Activated T-helper 1 cell treated with anti-CD3 and anti-CD28 coated beads, Interleukin-12 subunit alpha, Interleukin-12 subunit beta, Interleukin-2, Interleukin-4 antibody, amounts not matched to agents 30 ng/mL and 10 ng/mL and 1 ng/mL, durations not matched to agents 14 hours and 24 hours and 36 hours (primary cell): ENCODE measurements at regions not wholly inside any gene's neighbourhood (a gene's known extent, or its start where the extent isn't known, plus 50 kb on each side); places are given as distances from the start of the nearest gene placed in this dataset.

Source experiments
- DNase-seq: peaks from one replicate; pipeline ENCODE4 v3.0.0; 2021; ENCODE audit warnings: low spot score
- H3K27ac Mint-ChIP-seq: one replicate; pipeline ENCODE4 v1.8.0; 2021; ENCODE audit warnings: mild to moderate bottlenecking, mixed read lengths
- H3K27me3 Mint-ChIP-seq: one replicate; pipeline ENCODE4 v1.8.0; 2022; ENCODE audit warnings: mild to moderate bottlenecking, moderate library complexity, mixed read lengths; ENCODE audit not compliant: insufficient read depth
- H3K36me3 Mint-ChIP-seq: one replicate; pipeline ENCODE4 v1.8.0; 2021; ENCODE audit warnings: low read depth, mixed read lengths
- H3K4me1 Mint-ChIP-seq: one replicate; pipeline ENCODE4 v1.8.0; 2021; ENCODE audit warnings: low read depth, mixed read lengths
- H3K4me3 Mint-ChIP-seq: one replicate; pipeline ENCODE4 v1.8.0; 2021; ENCODE audit warnings: mild to moderate bottlenecking, moderate library complexity, mixed read lengths
- H3K9me3 Mint-ChIP-seq: one replicate; pipeline ENCODE4 v1.8.0; 2021; ENCODE audit warnings: mixed read lengths
- intact Hi-C: fragments of 100-400 bp; cut with micrococcal nuclease; formaldehyde crosslinking; loops from one replicate; pipeline ENCODE4 v1.15.1; 2024

DNA sequence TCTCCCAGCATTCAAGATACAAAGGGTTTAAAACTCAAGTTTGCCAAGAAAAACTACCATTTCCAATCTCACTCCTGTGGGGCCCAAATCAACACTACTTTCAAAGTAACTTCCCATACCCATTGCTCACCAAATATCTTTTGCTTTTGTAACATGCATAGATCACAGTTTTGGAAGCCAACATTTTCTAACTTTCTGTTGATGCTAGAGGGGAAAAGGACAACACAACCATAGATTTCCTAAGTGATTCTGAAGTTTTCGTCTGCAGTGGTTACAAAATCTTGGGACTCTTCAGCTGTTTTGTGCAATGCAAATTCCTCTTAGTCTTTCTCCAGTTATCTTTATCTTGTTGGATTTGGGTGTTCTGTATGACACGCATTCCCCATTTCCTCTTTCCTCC lies 94.1 kb upstream of the PAPPA start:
- no peak overlapping the region for H3K4me3 Mint-ChIP-seq
- intact Hi-C loops, result no loop called here

DNA sequence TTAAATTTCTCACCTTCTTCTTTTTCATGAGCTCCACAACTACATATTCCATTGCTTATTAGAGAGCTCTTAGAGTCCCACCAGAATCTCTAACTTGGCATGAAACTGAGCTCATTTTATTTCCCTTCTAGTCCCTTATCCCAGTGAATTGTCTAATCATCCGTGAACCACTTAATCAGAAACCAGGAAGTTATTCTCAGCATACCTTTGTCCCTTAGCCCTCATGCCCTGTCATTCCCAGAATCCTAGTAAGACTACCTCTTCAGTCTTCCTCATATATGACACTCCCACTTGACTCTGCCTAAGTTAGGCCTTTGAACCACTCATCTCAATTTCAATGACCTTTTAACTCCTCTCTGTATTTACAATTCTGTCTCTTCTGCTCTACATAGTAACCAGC lies 93.0 kb upstream of the PAPPA start:
- no peak for DNase-seq
- no peaks in the 10 kb centered on the region for H3K4me1 Mint-ChIP-seq
- H3K9me3 Mint-ChIP-seq, result no peaks in the 10 kb centered on the region
- H3K36me3 Mint-ChIP-seq, result no peaks in the 10 kb centered on the region
- no peaks in the 10 kb centered on the region for H3K27me3 Mint-ChIP-seq
- no peak overlapping the region for H3K4me3 Mint-ChIP-seq
- H3K27ac Mint-ChIP-seq, result no peak overlapping the region
- intact Hi-C loops, result no loop called here

More for the DNA sequence above, 94.1 kb upstream of the PAPPA start:
- no peaks in the 10 kb centered on the region for H3K36me3 Mint-ChIP-seq
- no peak for DNase-seq
- H3K4me1 Mint-ChIP-seq, result no peaks in the 10 kb centered on the region
- no peaks in the 10 kb centered on the region for H3K9me3 Mint-ChIP-seq
- H3K27ac Mint-ChIP-seq, result no peak overlapping the region
- H3K27me3 Mint-ChIP-seq, result no peaks in the 10 kb centered on the region

DNA sequence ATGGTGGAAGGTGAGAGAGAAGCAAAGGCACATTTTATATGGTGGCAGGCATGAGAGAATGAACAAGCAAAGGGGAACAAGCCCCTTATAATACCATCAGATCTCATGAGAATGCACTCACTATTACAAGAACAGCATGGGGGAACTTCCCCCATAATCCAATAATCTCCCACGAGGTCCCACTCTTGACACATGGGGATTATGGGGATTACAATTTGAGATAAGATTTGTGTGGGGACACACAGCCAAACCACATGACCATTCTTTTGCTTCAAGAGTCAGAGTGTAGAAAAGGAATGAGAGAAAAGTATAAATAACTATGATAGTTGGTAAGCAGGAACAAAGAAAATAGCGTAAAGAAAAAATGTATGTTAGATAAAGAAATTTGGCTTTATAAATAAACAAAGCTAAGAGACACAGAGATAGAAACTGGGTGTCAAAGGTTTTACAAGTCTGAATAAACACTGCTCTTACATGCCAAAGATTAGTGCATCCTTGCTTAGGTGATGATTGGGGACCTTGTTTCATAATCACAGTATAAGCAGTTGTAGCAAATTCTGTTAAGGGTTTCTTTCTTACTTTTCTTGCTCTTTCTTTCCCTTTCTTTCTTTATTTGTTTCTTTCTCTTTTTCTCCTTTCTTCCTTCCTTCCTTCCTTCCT lies 91.9 kb upstream of the PAPPA start:
- Mint-ChIP-seq H3K9me3 (no peaks in the 10 kb centered on the region), H3K27me3 (no peaks in the 10 kb centered on the region), H3K4me3 (no peak overlapping the region), H3K4me1 (no peaks in the 10 kb centered on the region), H3K36me3 (no peaks in the 10 kb centered on the region), H3K27ac (no peak overlapping the region)
- intact Hi-C loops, result no loop called here
- DNase-seq, result no peak

DNA sequence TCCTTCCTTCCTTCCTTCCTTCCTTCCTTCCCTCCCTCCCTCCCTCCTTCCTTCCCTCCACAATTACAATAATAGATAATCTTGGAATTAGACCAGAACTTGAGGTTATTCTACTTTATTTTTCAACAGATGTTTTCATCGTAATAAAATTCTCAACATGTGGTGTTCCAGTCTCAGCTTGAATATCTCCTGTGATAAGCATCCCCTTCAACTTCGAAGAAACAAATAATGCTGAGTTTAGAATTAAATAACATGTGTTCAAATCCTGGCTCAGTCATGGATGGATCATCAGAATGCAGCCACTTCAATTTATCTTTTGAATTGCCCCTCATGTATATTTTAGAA lies 91.4 kb upstream of the PAPPA start:
- Mint-ChIP-seq H3K36me3 (no peaks in the 10 kb centered on the region), H3K9me3 (no peaks in the 10 kb centered on the region), H3K27ac (no peak overlapping the region), H3K4me1 (no peaks in the 10 kb centered on the region), H3K4me3 (no peak overlapping the region), H3K27me3 (no peaks in the 10 kb centered on the region)
- intact Hi-C loops, result no loop called here
- DNase-seq, result no peak

DNA sequence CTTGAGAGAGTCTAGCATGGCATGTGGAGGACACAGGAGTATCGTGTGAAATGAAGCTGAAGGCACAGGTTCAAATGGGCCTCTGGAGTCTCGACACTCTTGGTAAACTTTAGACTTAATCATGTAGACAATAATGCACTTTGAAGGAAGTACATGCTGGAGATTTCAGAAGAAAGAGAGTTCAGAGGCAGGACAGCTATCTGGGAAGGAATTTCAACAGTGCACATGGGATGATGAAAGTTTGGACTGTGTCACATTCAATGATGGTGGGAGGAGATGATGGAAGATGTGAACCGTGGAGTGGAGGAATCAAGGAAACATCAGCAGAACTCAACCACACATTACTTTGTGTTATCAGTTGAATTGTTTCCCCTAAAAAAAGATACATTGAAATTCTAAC lies 88.6 kb upstream of the PAPPA start:
- Mint-ChIP-seq H3K4me3 (no peak overlapping the region), H3K27me3 (no peaks in the 10 kb centered on the region), H3K9me3 (no peaks in the 10 kb centered on the region), H3K4me1 (no peaks in the 10 kb centered on the region), H3K27ac (no peak overlapping the region), H3K36me3 (no peaks in the 10 kb centered on the region)
- DNase-seq, result no peak
- intact Hi-C loops, result no loop called here

GRCh38 chr9:116066221-116066620 lies 87.4 kb upstream of the PAPPA start:
- H3K27me3 Mint-ChIP-seq, result no peaks in the 10 kb centered on the region
- H3K36me3 Mint-ChIP-seq, result no peaks in the 10 kb centered on the region
- no peaks in the 10 kb centered on the region for H3K9me3 Mint-ChIP-seq
- intact Hi-C loops, result no loop called here
- no peak for DNase-seq
- no peak overlapping the region for H3K27ac Mint-ChIP-seq
- no peak overlapping the region for H3K4me3 Mint-ChIP-seq
- H3K4me1 Mint-ChIP-seq, result no peaks in the 10 kb centered on the region

DNA sequence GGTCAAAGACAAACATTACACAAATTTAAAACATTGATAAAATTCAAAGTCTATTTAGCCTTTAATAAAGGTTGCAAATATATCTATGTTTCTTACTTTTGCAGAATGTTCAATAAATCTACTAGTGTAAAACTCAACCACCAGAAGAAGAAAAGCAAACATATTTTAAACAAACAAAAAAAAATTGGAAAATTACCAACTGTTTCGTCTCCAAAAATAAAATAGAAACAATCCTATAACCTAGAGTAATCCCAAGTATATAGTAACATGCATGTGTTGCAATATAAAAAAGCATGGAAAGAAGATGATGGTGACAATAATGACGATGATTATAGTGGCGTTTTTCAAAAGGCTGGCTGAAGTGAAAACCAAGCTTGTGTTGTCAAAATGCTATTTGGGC lies 86.0 kb upstream of the PAPPA start:
- Mint-ChIP-seq H3K36me3 (no peaks in the 10 kb centered on the region), H3K27me3 (no peaks in the 10 kb centered on the region), H3K4me1 (no peaks in the 10 kb centered on the region), H3K9me3 (no peaks in the 10 kb centered on the region), H3K27ac (no peak overlapping the region), H3K4me3 (no peak overlapping the region)
- intact Hi-C loops, result no loop called here
- no peak for DNase-seq

GRCh38 chr9:116070256-116070914 lies 83.2 kb upstream of the PAPPA start:
- Mint-ChIP-seq H3K36me3 (no peaks in the 10 kb centered on the region), H3K27me3 (no peaks in the 10 kb centered on the region), H3K4me1 (no peaks in the 10 kb centered on the region), H3K27ac (no peak overlapping the region), H3K9me3 (no peaks in the 10 kb centered on the region), H3K4me3 (no peak overlapping the region)
- intact Hi-C loops, result no loop called here
- DNase-seq, result no peak

GRCh38 chr9:116072046-116072445 lies 81.5 kb upstream of the PAPPA start:
- Mint-ChIP-seq H3K27ac (no peak overlapping the region), H3K27me3 (no peaks in the 10 kb centered on the region), H3K4me3 (no peak overlapping the region), H3K9me3 (no peaks in the 10 kb centered on the region), H3K36me3 (no peaks in the 10 kb centered on the region), H3K4me1 (no peaks in the 10 kb centered on the region)
- intact Hi-C loops, result no loop called here
- DNase-seq, result no peak

DNA sequence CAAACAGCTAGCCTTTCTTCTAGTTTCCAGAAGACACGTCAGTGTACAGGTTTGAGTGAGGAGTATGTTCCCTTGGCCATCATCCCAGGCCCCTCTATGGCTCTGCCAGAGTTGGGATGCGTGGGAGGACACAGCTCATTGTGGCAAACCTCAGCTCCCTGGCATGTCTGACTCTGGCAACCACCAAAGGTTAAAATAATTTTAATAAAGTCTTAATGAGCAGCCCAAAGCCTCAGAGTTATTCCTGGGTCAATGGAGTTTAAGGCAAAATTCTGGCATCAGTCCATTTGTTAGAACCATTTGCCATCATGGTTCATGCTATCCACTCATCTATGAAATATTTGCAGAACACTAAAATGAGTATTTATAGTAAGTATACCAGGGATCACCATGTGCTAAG lies 79.8 kb upstream of the PAPPA start:
- H3K27ac Mint-ChIP-seq, result no peak overlapping the region
- H3K4me1 Mint-ChIP-seq, result no peaks in the 10 kb centered on the region
- intact Hi-C loops, result no loop called here
- H3K27me3 Mint-ChIP-seq, result no peaks in the 10 kb centered on the region
- no peak for DNase-seq
- H3K9me3 Mint-ChIP-seq, result no peaks in the 10 kb centered on the region
- H3K36me3 Mint-ChIP-seq, result no peaks in the 10 kb centered on the region
- no peak overlapping the region for H3K4me3 Mint-ChIP-seq

GRCh38 chr9:116074658-116075057 lies 78.9 kb upstream of the PAPPA start:
- Mint-ChIP-seq H3K27me3 (no peaks in the 10 kb centered on the region), H3K9me3 (no peaks in the 10 kb centered on the region)
- no peak for DNase-seq

GRCh38 chr9:116075191-116075590 lies 78.4 kb upstream of the PAPPA start:
- no peak overlapping the region for H3K27ac Mint-ChIP-seq
- intact Hi-C loops, result no loop called here
- no peaks in the 10 kb centered on the region for H3K9me3 Mint-ChIP-seq
- no peaks in the 10 kb centered on the region for H3K36me3 Mint-ChIP-seq
- no peaks in the 10 kb centered on the region for H3K27me3 Mint-ChIP-seq
- H3K4me3 Mint-ChIP-seq, result no peak overlapping the region
- no peak for DNase-seq
- H3K4me1 Mint-ChIP-seq, result no peaks in the 10 kb centered on the region

More at GRCh38 chr9:116074658-116075057, 78.9 kb upstream of the PAPPA start:
- Mint-ChIP-seq H3K4me3 (no peak overlapping the region), H3K27ac (no peak overlapping the region), H3K4me1 (no peaks in the 10 kb centered on the region), H3K36me3 (no peaks in the 10 kb centered on the region)
- intact Hi-C loops, result no loop called here

- H3K36me3 Mint-ChIP-seq, result no peaks in the 10 kb centered on the region
- no peaks in the 10 kb centered on the region for H3K9me3 Mint-ChIP-seq
- no peak for DNase-seq
- no peaks in the 10 kb centered on the region for H3K27me3 Mint-ChIP-seq
- H3K4me1 Mint-ChIP-seq, result no peaks in the 10 kb centered on the region
- intact Hi-C loops, result no loop called here
- H3K4me3 Mint-ChIP-seq, result no peak overlapping the region
- H3K27ac Mint-ChIP-seq, result no peak overlapping the region
Measured at GRCh38 chr9:116078640-116079039, 75.0 kb upstream of the PAPPA start.

DNA sequence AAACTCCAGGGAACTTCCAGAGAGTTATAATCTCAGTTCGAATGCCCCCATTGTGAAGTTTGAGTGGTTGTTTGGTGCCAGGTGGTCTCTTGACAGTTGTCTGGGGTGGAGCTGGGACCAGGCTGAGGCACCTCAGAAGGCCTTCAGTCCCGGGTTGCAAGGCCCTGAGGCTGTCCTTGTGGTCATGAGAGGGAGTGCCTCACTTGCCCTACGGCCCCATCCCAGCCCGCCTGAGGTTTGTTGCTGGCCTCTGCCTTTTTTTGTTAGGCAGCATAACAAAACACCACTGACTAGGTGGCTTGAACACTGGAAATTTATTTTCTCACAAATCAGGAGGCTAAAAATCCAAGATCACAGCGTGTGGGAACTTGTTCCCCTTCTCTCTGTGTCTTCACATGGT lies 73.0 kb upstream of the PAPPA start:
- Mint-ChIP-seq H3K27ac (no peak overlapping the region), H3K27me3 (no peaks in the 10 kb centered on the region), H3K4me3 (no peak overlapping the region), H3K4me1 (no peaks in the 10 kb centered on the region), H3K9me3 (no peaks in the 10 kb centered on the region), H3K36me3 (no peaks in the 10 kb centered on the region)
- no peak for DNase-seq
- intact Hi-C loops, result no loop called here
